OCI-LY1 (cell line): ENCODE measurements at regions not wholly inside any gene's neighbourhood (a gene's known extent, or its start where the extent isn't known, plus 50 kb on each side); places are given as distances from the start of the nearest gene placed in this dataset.

Experiments
- EZH2 ChIP-seq: fragments of 200-600 bp; sonication (generic), shearing (Covaris generic); IDR thresholded peaks from 2 replicates; pipeline ENCODE4 v1.8.0; 2017; ENCODE audit warnings: borderline replicate concordance, mixed run types, mild to moderate bottlenecking, antibody characterized with exemption, low read length, moderate library complexity, mixed read lengths
- TF ChIP-seq, protein P1 (sequence below): fragments of 200-600 bp; sonication (generic), shearing (Covaris generic); IDR thresholded peaks from 2 replicates; pipeline ENCODE4 v1.5.1; 2017; ENCODE audit warnings: mild to moderate bottlenecking, antibody characterized with exemption, low read length, moderate library complexity, mixed read lengths

DNA sequence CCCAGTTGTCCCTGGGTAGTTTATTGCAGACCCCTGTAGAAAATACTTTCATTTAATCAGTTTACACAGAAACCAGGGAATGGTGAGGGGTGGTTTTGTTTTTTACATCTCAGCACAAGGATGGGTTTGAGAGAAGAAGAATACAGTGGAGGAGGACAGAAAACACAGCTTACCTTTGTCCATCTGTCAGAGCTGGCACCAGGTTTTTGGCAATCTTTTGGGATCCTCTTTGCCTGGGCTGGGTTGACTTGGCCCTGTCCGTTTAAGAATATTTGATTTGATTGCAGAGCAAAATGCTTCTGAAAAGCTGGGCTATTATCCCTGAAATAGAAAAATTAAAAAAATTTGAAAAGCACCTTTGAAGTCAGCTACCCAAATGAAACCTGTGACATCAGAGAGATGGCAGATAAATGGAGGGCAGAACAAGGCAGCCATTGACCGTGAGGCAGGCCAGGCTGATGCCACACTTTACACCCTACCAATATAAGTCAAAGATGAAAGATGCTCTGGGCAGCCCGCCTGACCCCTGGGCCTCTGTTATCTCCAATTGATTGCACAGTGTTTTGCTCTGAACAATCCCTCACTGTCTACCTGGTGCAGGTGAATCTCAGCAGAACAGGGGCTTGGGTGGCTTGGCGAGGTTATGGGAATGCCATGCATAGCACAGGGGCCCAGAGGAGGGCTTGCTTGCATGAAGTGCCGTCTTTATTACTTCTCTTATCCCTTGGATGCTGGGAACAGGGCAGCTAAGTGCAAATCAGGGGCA is 218.8 kb downstream of the LMX1A start:
- TF ChIP-seq, protein P1, sequence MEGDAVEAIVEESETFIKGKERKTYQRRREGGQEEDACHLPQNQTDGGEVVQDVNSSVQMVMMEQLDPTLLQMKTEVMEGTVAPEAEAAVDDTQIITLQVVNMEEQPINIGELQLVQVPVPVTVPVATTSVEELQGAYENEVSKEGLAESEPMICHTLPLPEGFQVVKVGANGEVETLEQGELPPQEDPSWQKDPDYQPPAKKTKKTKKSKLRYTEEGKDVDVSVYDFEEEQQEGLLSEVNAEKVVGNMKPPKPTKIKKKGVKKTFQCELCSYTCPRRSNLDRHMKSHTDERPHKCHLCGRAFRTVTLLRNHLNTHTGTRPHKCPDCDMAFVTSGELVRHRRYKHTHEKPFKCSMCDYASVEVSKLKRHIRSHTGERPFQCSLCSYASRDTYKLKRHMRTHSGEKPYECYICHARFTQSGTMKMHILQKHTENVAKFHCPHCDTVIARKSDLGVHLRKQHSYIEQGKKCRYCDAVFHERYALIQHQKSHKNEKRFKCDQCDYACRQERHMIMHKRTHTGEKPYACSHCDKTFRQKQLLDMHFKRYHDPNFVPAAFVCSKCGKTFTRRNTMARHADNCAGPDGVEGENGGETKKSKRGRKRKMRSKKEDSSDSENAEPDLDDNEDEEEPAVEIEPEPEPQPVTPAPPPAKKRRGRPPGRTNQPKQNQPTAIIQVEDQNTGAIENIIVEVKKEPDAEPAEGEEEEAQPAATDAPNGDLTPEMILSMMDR = no peak
- no peak for TF ChIP-seq EZH2
